GM13976 (cell line): ENCODE measurements at regions not wholly inside any gene's neighbourhood (a gene's known extent, or its start where the extent isn't known, plus 50 kb on each side); places are given as distances from the start of the nearest gene placed in this dataset.

ENCODE experiments used
- DNase-seq: peaks from one replicate; pipeline ENCODE4 v3.0.0; 2012; ENCODE audit warnings: low spot score
- CTCF ChIP-seq: IDR thresholded peaks from 2 replicates; pipeline ENCODE4 v1.5.1; 2012; ENCODE audit warnings: borderline replicate concordance, mild to moderate bottlenecking; ENCODE audit not compliant: insufficient read depth; ENCODE audit errors: extremely low read depth, missing control alignments, control extremely low read depth
- in situ Hi-C: fragments of 300-500 bp; cut with MboI; formaldehyde crosslinking; loops from one replicate; pipeline ENCODE4 v1.12.0; 2022; ENCODE audit warnings: low sequenced_read_pairs, mixed read lengths, inconsistent platforms; ENCODE audit not compliant: unreplicated experiment

GRCh38 chr6:40319124-40319523, 268.0 kb downstream of the LRFN2 start:
- no peak for DNase-seq
- in situ Hi-C loops, result loop anchor here (10.0 to 25.0 kb wide), 2 partner anchors 334 to 957 kb away; no protein-coding TSS in a partner anchor
- TF ChIP-seq CTCF, result no peak

GRCh38 chr6:40315060-40315459, 272.1 kb downstream of the LRFN2 start:
- DNase-seq, result no peak
- in situ Hi-C loops, result loop anchor here (10.0 to 25.0 kb wide), 2 partner anchors 330 to 953 kb away; no protein-coding TSS in a partner anchor
- no peak for TF ChIP-seq CTCF

GRCh38 chr6:40313582-40313981, 273.6 kb downstream of the LRFN2 start:
- in situ Hi-C loops, result loop anchor here (10.0 to 25.0 kb wide), 2 partner anchors 329 to 951 kb away; no protein-coding TSS in a partner anchor
- TF ChIP-seq CTCF, result no peak
- DNase-seq, result no peak

- no peak for TF ChIP-seq CTCF
- DNase-seq, result no peak
- in situ Hi-C loops, result loop anchor here (10.0 to 25.0 kb wide), 2 partner anchors 328 to 950 kb away; no protein-coding TSS in a partner anchor
Observed at GRCh38 chr6:40312213-40313015, 274.8 kb downstream of the LRFN2 start.

GRCh38 chr6:40308533-40309306, 278.4 kb downstream of the LRFN2 start:
- in situ Hi-C loops, result loop anchor here (25.0 kb wide), 1 partner anchor 946 kb away; no protein-coding TSS in a partner anchor
- peak; percentile 78 for DNase-seq
- TF ChIP-seq CTCF, result peak; percentile 90

GRCh38 chr6:40307712-40308111, 279.5 kb downstream of the LRFN2 start:
- no peak for DNase-seq
- in situ Hi-C loops, result loop anchor here (25.0 kb wide), 1 partner anchor 945 kb away; no protein-coding TSS in a partner anchor
- no peak for TF ChIP-seq CTCF
